AG09309 (cell line): ENCODE measurements at regions not wholly inside any gene's neighbourhood (a gene's known extent, or its start where the extent isn't known, plus 50 kb on each side); places are given as distances from the start of the nearest gene placed in this dataset.

Source experiments
- DNase-seq: peaks from one replicate; pipeline ENCODE4 v3.0.0-alpha.2; 2010; ENCODE audit warnings: low read depth
- H3K4me3 ChIP-seq: 2 replicates; pipeline ENCODE4 v1.5.1; 2011; ENCODE audit warnings: mild to moderate bottlenecking, low read depth, low read length, moderate library complexity; ENCODE audit not compliant: control insufficient read depth
- CTCF ChIP-seq: IDR thresholded peaks from 2 replicates; pipeline ENCODE4 v1.5.1; 2011; ENCODE audit warnings: mild to moderate bottlenecking, low read depth, low read length, inconsistent platforms; ENCODE audit not compliant: insufficient read depth, control insufficient read depth; ENCODE audit errors: missing control alignments

GRCh38 chr14:50045837-50046236 lies 70.5 kb downstream of the VCPKMT start:
- TF ChIP-seq CTCF, result no peak
- DNase-seq, result no peak

GRCh38 chr14:50047274-50047676 lies 69.1 kb downstream of the VCPKMT start:
- DNase-seq, result no peak

More at GRCh38 chr14:50045837-50046236, 70.5 kb downstream of the VCPKMT start:
- no peak overlapping the region for H3K4me3 ChIP-seq

GRCh38 chr14:50049093-50049492 lies 67.3 kb downstream of the VCPKMT start:
- no peak overlapping the region for H3K4me3 ChIP-seq
- DNase-seq, result no peak

More at GRCh38 chr14:50047274-50047676, 69.1 kb downstream of the VCPKMT start:
- no peak overlapping the region for H3K4me3 ChIP-seq
- TF ChIP-seq CTCF, result no peak

GRCh38 chr14:50049703-50050570 lies 66.4 kb downstream of the VCPKMT start:
- no peak overlapping the region for H3K4me3 ChIP-seq
- no peak for TF ChIP-seq CTCF
- no peak for DNase-seq

More at GRCh38 chr14:50049093-50049492, 67.3 kb downstream of the VCPKMT start:
- TF ChIP-seq CTCF, result no peak

- no peak overlapping the region for H3K4me3 ChIP-seq
- TF ChIP-seq CTCF, result no peak
- DNase-seq, result no peak
Observed at GRCh38 chr14:50051106-50051505, 65.3 kb downstream of the VCPKMT start.

GRCh38 chr14:50051706-50052105 lies 64.7 kb downstream of the VCPKMT start:
- TF ChIP-seq CTCF, result no peak
- no peak overlapping the region for H3K4me3 ChIP-seq
- no peak for DNase-seq
